ENCODE measurements at regions not wholly inside any gene's neighbourhood (a gene's known extent, or its start where the extent isn't known, plus 50 kb on each side); places are given as distances from the start of the nearest gene placed in this dataset.
"Not testable (repeated sequence)": the region's sequence is repeated elsewhere in the genome, so short reads cannot be mapped to it uniquely, and the experiment has no call there.

- no peak for DNase-seq
Measured at GRCh38 chr18:70554854-70555445, 266.1 kb downstream of the SOCS6 start.

- no peak for DNase-seq
Measured at GRCh38 chr18:70553936-70554260, 265.1 kb downstream of the SOCS6 start.

- DNase-seq = no peak
Measured at GRCh38 chr18:70553245-70553935, 264.5 kb downstream of the SOCS6 start.

- no peak for DNase-seq
Measured at GRCh38 chr18:70536370-70537062, 247.7 kb downstream of the SOCS6 start.

- no peak for DNase-seq
Measured at GRCh38 chr18:70535041-70535440, 246.2 kb downstream of the SOCS6 start.

GRCh38 chr18:70525322-70525721, 236.5 kb downstream of the SOCS6 start:
- not testable (repeated sequence) for DNase-seq

- DNase-seq = no peak
Measured at GRCh38 chr18:70523792-70524182, 234.9 kb downstream of the SOCS6 start.

GRCh38 chr18:70523035-70523791, 234.4 kb downstream of the SOCS6 start:
- DNase-seq = no peak

- no peak for DNase-seq
Measured at GRCh38 chr18:70522183-70522680, 233.4 kb downstream of the SOCS6 start.

GRCh38 chr18:70520867-70521266, 232.0 kb downstream of the SOCS6 start:
- DNase-seq = no peak

- no peak for DNase-seq
Measured at GRCh38 chr18:70513502-70514171, 224.8 kb downstream of the SOCS6 start.

GRCh38 chr18:70507970-70508369, 219.1 kb downstream of the SOCS6 start:
- no peak for DNase-seq

- no peak for DNase-seq
Measured at GRCh38 chr18:70506511-70506910, 217.7 kb downstream of the SOCS6 start.

- DNase-seq = no peak
Measured at GRCh38 chr18:70503060-70503459, 214.2 kb downstream of the SOCS6 start.

- DNase-seq = no peak
Measured at GRCh38 chr18:70501358-70501757, 212.5 kb downstream of the SOCS6 start.

- DNase-seq = no peak
Measured at GRCh38 chr18:70500748-70501147, 211.9 kb downstream of the SOCS6 start.

- DNase-seq = no peak
Measured at GRCh38 chr18:70499218-70499691, 210.4 kb downstream of the SOCS6 start.

GRCh38 chr18:70496353-70497294, 207.8 kb downstream of the SOCS6 start:
- no peak for DNase-seq

- no peak for DNase-seq
Measured at GRCh38 chr18:70494524-70494923, 205.7 kb downstream of the SOCS6 start.

- DNase-seq = no peak
Measured at GRCh38 chr18:70493461-70493860, 204.6 kb downstream of the SOCS6 start.

- DNase-seq = peak; percentile 9
Measured at GRCh38 chr18:70491734-70492348, 203.0 kb downstream of the SOCS6 start.
